ENCODE measurements at regions not wholly inside any gene's neighbourhood (a gene's known extent, or its start where the extent isn't known, plus 50 kb on each side); places are given as distances from the start of the nearest gene placed in this dataset.
"Not testable (repeated sequence)": the region's sequence is repeated elsewhere in the genome, so short reads cannot be mapped to it uniquely, and the experiment has no call there.

DNA sequence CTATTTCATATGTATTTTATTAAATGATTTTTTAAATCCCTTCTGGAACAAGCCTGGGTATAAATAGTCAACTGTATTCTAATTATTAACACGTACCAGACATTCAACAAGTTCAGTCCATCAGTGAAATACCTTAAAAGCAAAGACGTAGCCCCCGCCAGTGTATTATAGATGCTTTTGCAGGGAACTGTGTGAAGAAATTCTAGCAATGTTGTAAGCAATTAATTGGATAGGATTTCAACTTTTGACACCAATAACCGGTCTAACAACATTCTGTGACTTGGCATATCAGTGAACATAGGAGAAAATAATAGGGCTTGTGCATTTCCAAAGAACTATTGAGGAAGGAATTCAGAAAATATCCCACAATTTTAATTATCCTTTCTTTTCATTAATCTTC, 67.2 kb upstream of the TGFBR2 start:
- DNase-seq: no peak

GRCh38 chr3:30539772-30540171, 66.6 kb upstream of the TGFBR2 start:
- DNase-seq: no peak

DNA sequence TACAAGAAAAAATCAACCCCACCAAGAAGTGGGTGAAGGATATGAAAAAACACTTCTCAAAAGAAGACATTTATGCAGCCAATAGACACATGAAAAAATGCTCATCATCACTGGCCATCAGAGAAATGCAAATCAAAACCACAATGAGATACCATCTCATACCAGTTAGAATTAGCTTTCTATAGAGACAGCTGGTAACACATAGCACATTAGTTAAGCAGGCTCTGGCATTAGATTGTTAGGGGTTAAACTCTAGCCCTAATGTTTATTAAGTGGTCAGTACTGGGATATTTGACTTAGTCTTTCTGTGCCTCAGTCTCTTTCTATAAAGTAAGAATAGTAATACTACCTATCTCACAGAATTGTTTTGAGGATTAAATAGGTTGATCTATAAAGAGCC, 65.2 kb upstream of the TGFBR2 start:
- not testable (repeated sequence) for DNase-seq

- DNase-seq: no peak
These were observed 63.5 kb upstream of the TGFBR2 start for GRCh38 chr3:30542897-30543296.

DNA sequence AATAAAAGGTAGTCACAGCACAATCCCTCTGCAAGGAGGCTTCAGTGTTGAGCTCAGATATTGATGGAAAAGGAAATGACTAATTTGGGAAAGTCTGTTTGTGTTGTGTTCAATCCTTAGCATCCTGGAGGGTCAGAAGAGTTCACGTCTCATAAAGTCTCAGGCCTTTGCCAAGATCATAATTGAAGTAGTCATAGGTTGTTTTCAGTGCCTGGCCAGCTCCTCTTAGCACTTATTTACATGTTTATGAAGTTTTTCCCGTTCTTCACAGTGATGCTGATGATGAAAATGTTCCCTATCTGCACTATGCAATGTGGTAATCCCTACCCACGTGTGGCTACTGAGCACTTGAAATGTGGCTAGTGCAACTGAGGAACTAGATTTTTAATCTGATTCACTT, 61.6 kb upstream of the TGFBR2 start:
- DNase-seq: no peak

- no peak for DNase-seq
These were observed 59.5 kb upstream of the TGFBR2 start for GRCh38 chr3:30546934-30547333.

GRCh38 chr3:30547716-30548115, 58.7 kb upstream of the TGFBR2 start:
- DNase-seq: no peak

GRCh38 chr3:30548600-30548999, 57.8 kb upstream of the TGFBR2 start:
- DNase-seq: no peak

DNA sequence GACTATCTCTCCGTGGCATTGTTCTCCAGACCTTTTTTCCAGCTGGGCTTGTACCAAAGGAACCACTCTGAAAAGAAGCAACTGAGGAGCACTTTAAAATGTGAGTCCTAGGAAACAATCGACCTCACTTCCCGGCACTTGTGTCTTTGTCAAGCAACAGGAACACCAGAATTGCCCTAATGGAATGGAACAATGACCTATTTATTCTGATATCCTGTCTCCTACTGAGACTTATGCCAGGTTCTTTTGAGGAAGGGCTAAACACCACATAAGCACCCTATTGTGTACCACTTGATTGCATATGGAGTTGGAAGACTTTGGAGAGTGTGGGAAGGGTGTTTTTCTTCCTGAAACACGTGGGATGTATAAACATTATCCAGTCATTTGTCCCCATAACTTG, 56.8 kb upstream of the TGFBR2 start:
- no peak for DNase-seq

DNA sequence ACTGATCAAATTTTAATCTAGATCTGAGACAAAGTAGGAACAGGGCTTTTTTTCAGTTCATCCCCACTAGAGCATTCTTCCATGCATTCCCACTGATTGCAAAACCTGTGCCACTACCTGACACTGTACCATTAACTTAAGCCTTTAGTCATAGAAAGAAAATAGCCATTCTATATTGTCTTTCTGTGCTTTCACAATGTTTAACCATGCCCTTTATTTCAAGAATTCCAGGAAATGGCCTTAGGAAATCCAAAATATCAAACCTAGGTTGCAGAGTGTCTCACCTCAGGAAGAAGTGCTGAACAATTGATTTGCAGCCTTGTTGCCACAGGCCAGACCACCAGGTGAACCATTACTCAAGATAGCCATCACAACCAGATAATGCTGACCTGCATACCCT, 56.2 kb upstream of the TGFBR2 start:
- no peak for DNase-seq

DNA sequence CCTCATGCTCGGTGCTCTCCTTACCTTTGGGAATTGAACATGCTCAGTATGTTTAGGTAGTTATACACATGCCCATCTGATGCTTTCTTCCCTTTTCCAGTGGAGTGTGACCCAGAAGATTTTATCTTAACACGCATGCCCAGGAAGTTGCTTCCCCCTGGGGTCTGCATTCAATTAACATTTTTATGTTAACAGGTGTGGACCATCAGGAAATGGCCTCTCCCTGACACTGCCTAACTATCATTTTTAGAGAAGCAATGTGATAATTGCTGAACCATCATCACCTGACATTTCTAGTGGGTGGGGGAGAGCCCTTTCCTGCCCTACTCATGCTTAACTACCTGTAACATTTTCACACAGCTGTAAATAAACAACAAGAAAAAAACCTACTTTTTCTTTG, 55.1 kb upstream of the TGFBR2 start:
- no peak for DNase-seq

DNA sequence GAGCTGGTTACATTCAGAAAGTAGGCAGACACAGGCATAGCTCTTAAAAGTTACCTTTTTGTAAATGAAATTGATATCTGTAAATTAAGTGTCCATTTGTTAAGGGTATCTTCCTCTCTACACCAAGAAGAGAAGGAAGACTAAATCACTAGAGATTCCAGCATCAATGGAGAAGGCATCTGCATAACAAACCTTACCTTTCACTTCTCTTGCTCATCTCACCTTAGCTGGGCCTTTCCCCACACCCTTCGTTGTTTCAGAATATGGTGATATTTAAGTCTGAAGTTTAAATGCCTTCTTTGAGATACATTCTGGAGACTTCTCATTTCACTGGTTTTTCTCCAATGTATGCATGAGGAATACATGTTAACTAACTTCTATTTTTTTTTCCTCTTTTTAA, 54.5 kb upstream of the TGFBR2 start:
- DNase-seq: no peak

DNA sequence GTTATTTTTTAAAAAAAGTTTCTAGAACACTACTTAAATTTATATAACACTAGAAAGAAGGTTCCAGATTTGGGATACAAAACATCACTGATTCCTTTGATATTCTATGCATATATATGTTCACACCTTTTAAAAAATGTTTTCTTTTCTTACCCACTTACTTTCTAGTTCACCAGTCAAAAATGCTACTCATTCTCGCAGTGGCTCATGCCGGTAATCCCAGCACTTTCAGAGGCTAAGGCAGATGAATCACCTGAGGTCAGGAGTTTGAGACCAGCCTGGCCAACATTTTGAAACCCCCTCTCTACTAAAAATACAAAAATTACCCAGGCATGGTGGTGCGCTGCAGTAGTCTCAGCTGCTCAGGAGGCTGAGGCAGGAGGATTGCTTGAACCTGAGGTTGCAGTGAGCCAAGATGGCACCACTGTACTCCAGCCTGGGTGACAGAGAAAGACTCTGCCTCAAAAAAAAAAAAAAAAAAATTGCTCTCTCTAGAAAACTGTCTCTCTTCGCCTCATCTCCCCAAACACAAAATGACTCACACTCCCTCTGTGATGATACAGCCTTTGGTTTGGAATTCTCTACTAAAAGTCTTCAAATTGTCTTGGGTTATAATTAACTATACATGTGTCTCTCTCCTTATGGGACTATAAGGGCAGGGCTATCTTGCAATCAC, 52.6 kb upstream of the TGFBR2 start:
- no peak for DNase-seq

- no peak for DNase-seq
These were observed 52.1 kb upstream of the TGFBR2 start for GRCh38 chr3:30554317-30554690.

DNA sequence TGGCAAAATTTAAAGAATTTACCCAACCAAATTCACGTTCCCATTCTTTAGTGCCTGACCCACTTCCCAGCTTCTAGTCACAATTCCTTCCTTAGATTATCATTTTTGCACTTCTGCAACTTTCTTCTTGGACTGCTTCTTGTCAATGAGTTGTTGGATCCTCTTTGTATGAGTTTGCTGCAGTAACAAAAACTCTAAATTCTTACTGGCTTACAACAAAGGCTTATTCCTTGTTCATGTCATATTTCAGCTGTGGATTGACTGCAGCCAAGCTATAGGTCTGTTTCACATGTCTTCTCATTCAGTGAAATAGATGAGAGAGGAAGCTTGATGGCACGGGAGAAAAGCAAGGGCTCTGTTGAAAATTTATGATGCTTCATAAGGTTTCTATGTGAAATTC, 50.4 kb upstream of the TGFBR2 start:
- DNase-seq: no peak
